PFSK-1 (cell line): ENCODE measurements at regions not wholly inside any gene's neighbourhood (a gene's known extent, or its start where the extent isn't known, plus 50 kb on each side); places are given as distances from the start of the nearest gene placed in this dataset.

Experiments
- FOXP2 ChIP-seq: optimal IDR thresholded peaks from 2 replicates; pipeline ENCODE3; 2011; ENCODE audit warnings: borderline replicate concordance, control low read depth, inconsistent platforms; ENCODE audit not compliant: insufficient read depth; ENCODE audit errors: extremely low read length, extremely low read depth
- POLR2AphosphoS5 ChIP-seq: IDR thresholded peaks from 2 replicates; pipeline ENCODE4 v1.6.1; 2012; ENCODE audit warnings: low read depth, mild to moderate bottlenecking, control low read depth, low read length, moderate library complexity
- REST ChIP-seq, 2 experiments: IDR thresholded peaks; 2 replicates each; pipeline versions ENCODE4 v1.6.1 to v1.8.0; 2011 to 2012; ENCODE audit warnings: low read depth in 2 of 2, low read length in 2 of 2, control low read depth in 1 of 2, inconsistent platforms in 1 of 2, mild to moderate bottlenecking in 1 of 2, moderate library complexity in 1 of 2; ENCODE audit not compliant: insufficient read depth in 1 of 2
- SIN3A ChIP-seq: IDR thresholded peaks from 2 replicates; pipeline ENCODE4 v1.6.1; 2012; ENCODE audit warnings: mild to moderate bottlenecking, low read length, moderate library complexity, borderline replicate concordance; ENCODE audit not compliant: insufficient read depth
- TAF1 ChIP-seq: IDR thresholded peaks from 2 replicates; pipeline ENCODE4 v1.6.1; 2012; ENCODE audit warnings: low read length, control low read depth, borderline replicate concordance; ENCODE audit not compliant: insufficient read depth

GRCh38 chr1:11364170-11364569 is 91.2 kb downstream of the UBIAD1 start:
- no peak for TF ChIP-seq POLR2AphosphoS5

- TF ChIP-seq REST (IDR thresholded peaks at IDR 0.05; ENCODE audit: insufficient read depth in 1 of 2, low read depth in 2 of 2, low read length in 2 of 2) (no peak), FOXP2 (no peak), SIN3A (no peak), TAF1 (no peak), POLR2AphosphoS5 (no peak)
Observed at GRCh38 chr1:11365744-11366387, 92.9 kb downstream of the UBIAD1 start.

- no peak for TF ChIP-seq POLR2AphosphoS5
- TF ChIP-seq REST (IDR thresholded peaks at IDR 0.05; ENCODE audit: insufficient read depth in 1 of 2, low read depth in 2 of 2, low read length in 2 of 2), result no peak
- TF ChIP-seq FOXP2, result no peak
- no peak for TF ChIP-seq TAF1
- TF ChIP-seq SIN3A, result no peak
Observed at GRCh38 chr1:11373029-11373894, 100.3 kb downstream of the UBIAD1 start.

GRCh38 chr1:11373895-11374747 is 101.1 kb downstream of the UBIAD1 start:
- TF ChIP-seq TAF1 (no peak), SIN3A (no peak), FOXP2 (no peak), POLR2AphosphoS5 (no peak), REST (IDR thresholded peaks at IDR 0.05; ENCODE audit: insufficient read depth in 1 of 2, low read depth in 2 of 2, low read length in 2 of 2) (no peak)

GRCh38 chr1:11374748-11375110 is 101.7 kb downstream of the UBIAD1 start:
- TF ChIP-seq FOXP2, result no peak
- no peak for TF ChIP-seq TAF1
- TF ChIP-seq POLR2AphosphoS5, result no peak
- no peak for TF ChIP-seq SIN3A
- TF ChIP-seq REST (IDR thresholded peaks at IDR 0.05; ENCODE audit: insufficient read depth in 1 of 2, low read depth in 2 of 2, low read length in 2 of 2), result no peak
